ENCODE measurements at regions not wholly inside any gene's neighbourhood (a gene's known extent, or its start where the extent isn't known, plus 50 kb on each side); places are given as distances from the start of the nearest gene placed in this dataset.

- no peak for TF ChIP-seq CTCF (IDR thresholded peaks at IDR 0.05; ENCODE audit: control extremely low read depth in 1 of 3, insufficient read depth in 1 of 3, low read depth in 1 of 3, low read length in 3 of 3)
- TF ChIP-seq ASH2L (IDR thresholded peaks at IDR 0.05; ENCODE audit: low read length) = no peak
- no peak for TF ChIP-seq MAX (IDR thresholded peaks at IDR 0.05)
- no peak for TF ChIP-seq FOSL1 (IDR thresholded peaks at IDR 0.05; ENCODE audit: insufficient read depth, low read depth, low read length)
- TF ChIP-seq KDM5A (IDR thresholded peaks at IDR 0.05; ENCODE audit: low read length) = no peak
- TF ChIP-seq RXRA (IDR thresholded peaks at IDR 0.05; ENCODE audit: insufficient read depth, low read depth, low read length) = no peak
- TF ChIP-seq SRF (IDR thresholded peaks at IDR 0.05; ENCODE audit: low read depth, low read length) = no peak
- TF ChIP-seq CEBPB (IDR thresholded peaks at IDR 0.05; ENCODE audit: low read depth, low read length) = peak; percentile 47; the same call in 1 of the 2 replicates
- TF ChIP-seq SIX5 (IDR thresholded peaks at IDR 0.05; ENCODE audit: low read depth, low read length) = no peak
- no peak for TF ChIP-seq ATF2 (IDR thresholded peaks at IDR 0.05; ENCODE audit: low read length)
- TF ChIP-seq POU5F1 (IDR thresholded peaks at IDR 0.05; ENCODE audit: low read depth, low read length) = peak; percentile 59; the same call in 1 of the 2 replicates
- TF ChIP-seq TBP (IDR thresholded peaks at IDR 0.05; ENCODE audit: low read depth, low read length) = no peak
- TF ChIP-seq EP300 (IDR thresholded peaks at IDR 0.05; ENCODE audit: borderline replicate concordance in 1 of 2, low read depth in 2 of 2, low read length in 2 of 2) = peak in 1 of 2 experiments; percentile 86; a peak in 1 of 3 replicates
- no peak for TF ChIP-seq RBBP5 (IDR thresholded peaks at IDR 0.05; ENCODE audit: borderline replicate concordance, low read depth, low read length)
- TF ChIP-seq RAD21 (IDR thresholded peaks at IDR 0.05 in 1 of 2, conservative IDR thresholded peaks at IDR 0.05 in 1 of 2; ENCODE audit: low read depth in 2 of 2, low read length in 2 of 2) = peak in 1 of 2 experiments; percentile 8; a peak in 1 of 4 replicates
- no peak for TF ChIP-seq TAF1 (IDR thresholded peaks at IDR 0.05; ENCODE audit: low read depth, low read length)
- TF ChIP-seq MAFK (IDR thresholded peaks at IDR 0.05; ENCODE audit: low read depth, low read length) = no peak
- TF ChIP-seq ZNF274 (IDR thresholded peaks at IDR 0.05; ENCODE audit: borderline replicate concordance, extremely low read depth, low read length) = no peak
- 0 out of 2 replicates have a peak, but pooled peaks have one; percentile 31 for TF ChIP-seq YY1 (IDR thresholded peaks at IDR 0.05; ENCODE audit: low read depth, low read length)
- TF ChIP-seq CHD2 (IDR thresholded peaks at IDR 0.05; ENCODE audit: low read length) = 0 out of 2 replicates have a peak, but pooled peaks have one; percentile 33
Observed at GRCh38 chr4:114494246-114494803, 104.3 kb upstream of the UGT8 start (continued).

All from H1 (cell line).